Natural killer cell treated with Interleukin-12 subunit alpha and Interleukin-12 subunit beta and Interleukin-15 and Interleukin-18, amount 100 ng/mL, for 72 hours (primary cell): ENCODE measurements at regions not wholly inside any gene's neighbourhood (a gene's known extent, or its start where the extent isn't known, plus 50 kb on each side); places are given as distances from the start of the nearest gene placed in this dataset.

Source experiments
- ATAC-seq, 2 donors: fragments of 150-1000 bp; cut with Tn5 transposase in 1 of 2; sonication (Bioruptor Pico), chemical (Tn5 transposase) in 1 of 2; 2 replicates each; pipeline ENCODE4 v1.10.0; 2021
- DNase-seq: peaks from one replicate; pipeline ENCODE4 v3.0.0; 2022; ENCODE audit warnings: low spot score
- H3K27ac Mint-ChIP-seq, 2 donors: 1 replicate in 1 of 2; 2 replicates in 1 of 2; pipeline ENCODE4 v1.8.0; 2022; ENCODE audit warnings: mixed read lengths in 2 of 2, mild to moderate bottlenecking in 1 of 2, moderate library complexity in 1 of 2
- H3K27me3 Mint-ChIP-seq, 2 donors: 1 replicate in 1 of 2; 2 replicates in 1 of 2; pipeline ENCODE4 v1.8.0; 2022; ENCODE audit warnings: mixed read lengths in 2 of 2
- H3K36me3 Mint-ChIP-seq: one replicate; pipeline ENCODE4 v1.8.0; 2022; ENCODE audit warnings: mixed read lengths
- H3K4me1 Mint-ChIP-seq, 2 donors: 1 replicate in 1 of 2; 2 replicates in 1 of 2; pipeline ENCODE4 v1.8.0; 2022; ENCODE audit warnings: low read depth in 2 of 2, mixed read lengths in 2 of 2, mild to moderate bottlenecking in 1 of 2
- H3K4me3 Mint-ChIP-seq: one replicate; pipeline ENCODE4 v1.8.0; 2022; ENCODE audit warnings: mixed read lengths
- H3K9me3 Mint-ChIP-seq: 2 replicates; pipeline ENCODE4 v1.8.0; 2022; ENCODE audit warnings: mixed read lengths

GRCh38 chr10:123398756-123399155 lies 244.6 kb downstream of the BUB3 start:
- Mint-ChIP-seq H3K27me3 (no peaks in the 10 kb centered on the region), H3K4me1 (no peaks in the 10 kb centered on the region), H3K27ac (no peak overlapping the region), H3K4me3 (no peak overlapping the region), H3K36me3 (no peaks in the 10 kb centered on the region), H3K9me3 (no peaks in the 10 kb centered on the region)
- no peak for DNase-seq
- no peak for ATAC-seq

GRCh38 chr10:123399276-123399839 lies 245.2 kb downstream of the BUB3 start:
- H3K9me3 Mint-ChIP-seq, result peaks cover 2% of the 10 kb centered on the region
- peaks cover 2% of the 10 kb centered on the region for H3K36me3 Mint-ChIP-seq
- H3K27me3 Mint-ChIP-seq, result no peaks in the 10 kb centered on the region
- H3K27ac Mint-ChIP-seq, result no peak overlapping the region
- no peaks in the 10 kb centered on the region for H3K4me1 Mint-ChIP-seq
- DNase-seq (no peak), ATAC-seq (no peak)
- no peak overlapping the region for H3K4me3 Mint-ChIP-seq

GRCh38 chr10:123402021-123402420 lies 247.8 kb downstream of the BUB3 start:
- no peak overlapping the region for H3K4me3 Mint-ChIP-seq
- H3K36me3 Mint-ChIP-seq, result peaks cover 21% of the 10 kb centered on the region
- H3K27ac Mint-ChIP-seq, result no peak overlapping the region
- no peak for DNase-seq
- H3K9me3 Mint-ChIP-seq, result peaks cover 9% of the 10 kb centered on the region
- ATAC-seq, result no peak
- H3K4me1 Mint-ChIP-seq, result no peaks in the 10 kb centered on the region
- peaks cover 0 to 6% of the 10 kb centered on the region in 2 donors for H3K27me3 Mint-ChIP-seq

- H3K36me3 Mint-ChIP-seq, result peaks cover 21% of the 10 kb centered on the region
- ATAC-seq, result no peak
Observed at GRCh38 chr10:123402656-123403055, 248.5 kb downstream of the BUB3 start.

GRCh38 chr10:123404357-123404756 lies 250.2 kb downstream of the BUB3 start:
- DNase-seq (no peak), ATAC-seq (no peak)
- Mint-ChIP-seq H3K9me3 (peaks cover 9% of the 10 kb centered on the region), H3K4me3 (no peak overlapping the region), H3K27ac (no peak overlapping the region), H3K4me1 (no peaks in the 10 kb centered on the region), H3K27me3 (peaks cover 0 to 9% of the 10 kb centered on the region in 2 donors), H3K36me3 (peaks cover 21% of the 10 kb centered on the region)

More at GRCh38 chr10:123402656-123403055, 248.5 kb downstream of the BUB3 start:
- Mint-ChIP-seq H3K27me3 (peaks cover 0 to 7% of the 10 kb centered on the region in 2 donors), H3K27ac (no peak overlapping the region), H3K4me3 (no peak overlapping the region), H3K4me1 (no peaks in the 10 kb centered on the region), H3K9me3 (peaks cover 9% of the 10 kb centered on the region)
- no peak for DNase-seq

GRCh38 chr10:123408660-123409059 lies 254.5 kb downstream of the BUB3 start:
- Mint-ChIP-seq H3K27me3 (peaks cover 0 to 18% of the 10 kb centered on the region in 2 donors), H3K4me1 (no peaks in the 10 kb centered on the region), H3K4me3 (no peak overlapping the region), H3K9me3 (peaks cover 9% of the 10 kb centered on the region), H3K27ac (no peak overlapping the region), H3K36me3 (peaks cover 21% of the 10 kb centered on the region)
- ATAC-seq (no peak), DNase-seq (no peak)

- Mint-ChIP-seq H3K27me3 (peaks cover 0 to 21% of the 10 kb centered on the region in 2 donors), H3K27ac (no peak overlapping the region), H3K9me3 (peaks cover 7% of the 10 kb centered on the region), H3K36me3 (peaks cover 18% of the 10 kb centered on the region), H3K4me1 (no peaks in the 10 kb centered on the region), H3K4me3 (no peak overlapping the region)
- ATAC-seq, result no peak
- DNase-seq, result no peak
Observed at GRCh38 chr10:123409426-123409825, 255.2 kb downstream of the BUB3 start.

- Mint-ChIP-seq H3K4me1 (no peaks in the 10 kb centered on the region), H3K9me3 (peaks cover 3% of the 10 kb centered on the region), H3K27me3 (peaks cover 0 to 21% of the 10 kb centered on the region in 2 donors), H3K4me3 (no peak overlapping the region), H3K27ac (no peak overlapping the region), H3K36me3 (peaks cover 13% of the 10 kb centered on the region)
- DNase-seq (no peak), ATAC-seq (no peak)
Observed at GRCh38 chr10:123409884-123410283, 255.7 kb downstream of the BUB3 start.

- Mint-ChIP-seq H3K9me3 (no peaks in the 10 kb centered on the region), H3K36me3 (no peaks in the 10 kb centered on the region), H3K4me3 (no peak overlapping the region), H3K27me3 (peaks cover 7 to 18% of the 10 kb centered on the region in 2 donors), H3K27ac (no peak overlapping the region), H3K4me1 (no peaks in the 10 kb centered on the region)
- ATAC-seq (no peak), DNase-seq (no peak)
Observed at GRCh38 chr10:123413353-123413752, 252.8 kb upstream of the GPR26 start.

- Mint-ChIP-seq H3K36me3 (no peaks in the 10 kb centered on the region), H3K9me3 (no peaks in the 10 kb centered on the region), H3K4me3 (no peak overlapping the region), H3K4me1 (no peaks in the 10 kb centered on the region), H3K27ac (no peak overlapping the region), H3K27me3 (peaks cover 7 to 9% of the 10 kb centered on the region in 2 donors)
- ATAC-seq (no peak), DNase-seq (no peak)
Observed at GRCh38 chr10:123415523-123415922, 250.6 kb upstream of the GPR26 start.

GRCh38 chr10:123417414-123417813 lies 248.7 kb upstream of the GPR26 start:
- no peak for ATAC-seq
- no peaks in the 10 kb centered on the region for H3K4me1 Mint-ChIP-seq

GRCh38 chr10:123421461-123421860 lies 244.7 kb upstream of the GPR26 start:
- ATAC-seq (no peak), DNase-seq (no peak)
- Mint-ChIP-seq H3K4me1 (no peaks in the 10 kb centered on the region), H3K27ac (no peak overlapping the region), H3K9me3 (no peaks in the 10 kb centered on the region), H3K4me3 (no peak overlapping the region), H3K27me3 (peaks cover 0 to 7% of the 10 kb centered on the region in 2 donors), H3K36me3 (no peaks in the 10 kb centered on the region)

More at GRCh38 chr10:123417414-123417813, 248.7 kb upstream of the GPR26 start:
- Mint-ChIP-seq H3K4me3 (no peak overlapping the region), H3K27me3 (peaks cover 7 to 9% of the 10 kb centered on the region in 2 donors), H3K36me3 (no peaks in the 10 kb centered on the region), H3K27ac (no peak overlapping the region), H3K9me3 (no peaks in the 10 kb centered on the region)
- DNase-seq, result no peak

GRCh38 chr10:123422261-123422660 lies 243.9 kb upstream of the GPR26 start:
- Mint-ChIP-seq H3K27ac (no peak overlapping the region), H3K4me1 (no peaks in the 10 kb centered on the region), H3K9me3 (no peaks in the 10 kb centered on the region), H3K27me3 (peaks cover 0 to 10% of the 10 kb centered on the region in 2 donors), H3K4me3 (no peak overlapping the region), H3K36me3 (no peaks in the 10 kb centered on the region)
- ATAC-seq (no peak), DNase-seq (no peak)

GRCh38 chr10:123424537-123424936 lies 241.6 kb upstream of the GPR26 start:
- no peak overlapping the region for H3K27ac Mint-ChIP-seq
- H3K36me3 Mint-ChIP-seq, result no peaks in the 10 kb centered on the region
- ATAC-seq (no peak), DNase-seq (no peak)
- H3K27me3 Mint-ChIP-seq, result peaks cover 12 to 15% of the 10 kb centered on the region in 2 donors
- no peaks in the 10 kb centered on the region for H3K4me1 Mint-ChIP-seq
- H3K9me3 Mint-ChIP-seq, result no peaks in the 10 kb centered on the region
- no peak overlapping the region for H3K4me3 Mint-ChIP-seq

GRCh38 chr10:123425680-123426079 lies 240.5 kb upstream of the GPR26 start:
- Mint-ChIP-seq H3K4me1 (no peaks in the 10 kb centered on the region), H3K4me3 (no peak overlapping the region), H3K27ac (no peak overlapping the region), H3K9me3 (no peaks in the 10 kb centered on the region), H3K27me3 (peaks cover 15 to 17% of the 10 kb centered on the region in 2 donors), H3K36me3 (no peaks in the 10 kb centered on the region)
- no peak for DNase-seq
- ATAC-seq, result no peak
